ENCODE measurements at regions not wholly inside any gene's neighbourhood (a gene's known extent, or its start where the extent isn't known, plus 50 kb on each side); places are given as distances from the start of the nearest gene placed in this dataset.

DNA sequence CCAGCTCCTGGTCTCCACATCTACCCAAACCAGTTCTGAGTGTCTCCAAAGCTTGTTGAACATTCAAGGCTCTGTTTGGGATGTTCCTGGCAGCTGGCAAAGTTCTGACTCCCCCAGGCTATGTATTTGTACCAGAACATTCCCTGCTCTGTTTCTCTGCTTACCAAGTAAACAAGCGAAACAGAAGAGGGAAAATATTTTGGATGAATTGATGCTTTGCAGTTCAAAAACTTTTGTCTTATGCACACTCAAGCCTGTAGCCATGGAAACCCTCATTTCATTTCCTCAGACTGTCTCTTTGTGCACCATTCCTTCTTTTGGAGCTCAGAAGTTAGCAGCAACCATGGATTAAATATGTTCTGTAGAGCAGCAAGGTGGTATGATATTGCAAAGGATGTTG lies 145.8 kb downstream of the ACTL7B start:
- no peak for DNase-seq

DNA sequence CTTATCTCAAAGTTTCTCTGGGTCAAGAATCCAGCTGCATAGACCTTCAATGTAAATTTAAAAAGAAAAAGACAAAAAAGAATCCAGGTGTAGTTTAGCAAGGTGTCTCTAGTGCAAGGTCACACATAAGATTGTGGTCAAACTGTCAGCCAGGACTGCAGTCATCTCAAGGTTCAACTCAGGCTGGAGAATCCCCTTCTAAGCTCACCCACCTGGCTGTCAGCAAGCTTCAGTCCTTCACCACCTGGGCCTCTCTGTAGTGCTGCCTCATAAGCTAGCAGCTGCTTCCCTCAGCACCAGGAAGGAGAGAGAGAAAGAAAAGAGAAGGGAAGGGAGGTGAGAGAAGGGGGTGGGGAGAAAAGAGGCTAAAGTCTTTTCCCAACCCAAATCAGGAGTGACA lies 146.7 kb downstream of the ACTL7B start:
- DNase-seq, result no peak

DNA sequence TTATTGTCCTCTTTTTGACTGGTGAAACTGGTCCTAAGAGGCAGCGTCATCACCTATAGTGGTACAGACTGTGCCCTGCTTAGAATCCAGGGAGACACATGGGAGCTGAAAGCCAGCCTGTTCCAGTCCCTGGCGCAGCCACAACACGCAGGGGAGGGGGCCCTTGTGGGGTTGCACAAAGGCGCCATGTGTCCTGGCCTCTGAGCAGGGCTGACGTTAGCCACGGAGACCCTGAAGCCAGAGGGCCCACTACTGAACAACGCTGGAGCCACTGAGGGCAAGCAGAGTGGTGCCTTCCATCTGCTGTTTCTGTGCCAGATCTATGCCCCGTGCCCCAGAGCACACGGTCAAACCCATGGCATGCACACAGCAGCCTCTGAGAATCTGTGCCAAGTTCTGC lies 147.3 kb downstream of the ACTL7B start:
- DNase-seq, result no peak

DNA sequence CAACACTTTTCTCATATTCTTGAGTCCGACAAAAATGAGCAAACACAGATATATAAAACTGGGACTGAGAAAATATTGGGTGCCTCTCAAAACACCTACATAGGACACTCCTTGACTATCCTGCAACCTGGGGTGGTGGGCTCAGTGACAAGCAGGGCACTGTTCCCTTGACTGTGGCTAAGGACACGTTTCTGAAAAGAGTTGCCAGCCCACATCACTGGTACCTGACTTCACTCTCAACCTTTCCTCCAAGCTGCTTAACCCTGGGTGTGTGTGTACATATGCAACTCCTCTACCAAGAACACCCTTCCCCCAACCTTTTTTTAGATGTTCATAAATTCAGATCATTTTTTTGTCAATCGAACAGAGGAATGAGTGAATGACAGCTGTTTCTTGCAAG lies 148.7 kb downstream of the ACTL7B start:
- no peak for DNase-seq

DNA sequence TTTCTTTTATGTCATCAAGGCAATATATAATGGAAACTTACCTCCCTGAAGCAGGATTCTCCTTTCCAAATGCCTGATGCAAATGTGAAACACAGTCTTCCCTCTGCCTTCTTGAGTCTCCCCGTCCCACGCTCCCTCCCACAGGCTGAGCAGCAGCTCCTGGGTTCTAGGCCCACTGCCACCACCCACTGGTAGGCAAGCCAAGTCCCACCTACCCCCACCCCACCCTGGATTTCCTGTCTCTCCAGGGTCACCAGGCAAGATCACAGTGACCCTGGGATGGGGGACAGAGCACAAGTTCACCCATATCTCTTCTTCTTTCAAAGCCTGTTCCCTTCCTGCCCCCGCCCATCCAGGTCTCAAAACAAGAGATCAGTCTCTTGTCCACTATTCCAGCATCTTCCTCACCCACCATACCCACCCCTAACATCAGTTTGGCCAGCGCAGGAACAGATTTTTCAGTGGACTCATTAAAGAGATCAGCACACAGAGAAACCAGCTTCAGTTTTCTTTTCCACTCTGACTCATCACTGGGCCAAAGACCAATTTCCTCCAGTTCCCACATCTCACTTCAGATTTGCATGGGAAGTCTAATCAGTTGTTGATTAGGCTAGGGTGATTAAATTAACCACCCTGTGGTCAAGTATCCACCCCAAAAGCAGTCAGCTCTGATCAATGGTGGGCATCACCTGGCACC lies 151.5 kb downstream of the ACTL7B start:
- no peak for DNase-seq

DNA sequence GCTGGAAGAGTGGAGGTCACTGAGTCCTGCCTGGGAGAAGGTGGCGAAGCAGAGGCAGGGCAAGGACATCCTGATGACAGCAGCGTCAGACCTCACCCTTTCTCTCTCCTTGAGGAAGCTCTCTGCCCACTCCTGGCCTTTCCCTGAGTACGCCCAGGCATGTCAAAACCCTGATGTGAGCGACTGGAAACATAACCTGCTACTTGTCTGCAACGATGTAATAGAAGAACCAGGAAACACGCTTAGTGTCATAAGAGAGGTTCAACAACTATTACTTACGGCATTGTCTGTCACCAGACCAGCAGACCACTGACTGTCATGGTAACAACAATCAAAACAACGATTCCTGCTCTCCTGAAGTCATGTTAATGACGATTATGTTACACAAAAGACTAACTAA lies 152.4 kb downstream of the ACTL7B start:
- DNase-seq, result no peak

DNA sequence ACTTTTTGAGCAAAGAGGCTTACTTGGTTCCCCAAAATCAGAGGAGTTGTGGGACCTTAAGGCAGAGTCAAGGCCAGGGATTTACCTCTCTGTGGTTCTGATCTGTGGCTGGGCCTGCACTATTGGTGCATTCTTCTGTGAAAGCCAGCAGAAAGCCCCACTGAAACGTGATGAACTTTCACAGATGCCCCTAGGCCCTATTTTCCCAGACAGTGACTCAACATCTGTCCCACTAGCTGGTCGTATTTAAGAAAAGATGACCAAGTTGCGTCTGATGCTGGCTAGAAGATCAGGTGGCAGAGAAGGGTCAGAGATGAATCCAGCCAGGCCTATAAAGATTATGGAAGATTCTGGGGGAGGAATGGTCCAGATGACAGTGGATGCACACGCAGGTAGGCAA lies 153.1 kb downstream of the ACTL7B start:
- DNase-seq, result no peak

DNA sequence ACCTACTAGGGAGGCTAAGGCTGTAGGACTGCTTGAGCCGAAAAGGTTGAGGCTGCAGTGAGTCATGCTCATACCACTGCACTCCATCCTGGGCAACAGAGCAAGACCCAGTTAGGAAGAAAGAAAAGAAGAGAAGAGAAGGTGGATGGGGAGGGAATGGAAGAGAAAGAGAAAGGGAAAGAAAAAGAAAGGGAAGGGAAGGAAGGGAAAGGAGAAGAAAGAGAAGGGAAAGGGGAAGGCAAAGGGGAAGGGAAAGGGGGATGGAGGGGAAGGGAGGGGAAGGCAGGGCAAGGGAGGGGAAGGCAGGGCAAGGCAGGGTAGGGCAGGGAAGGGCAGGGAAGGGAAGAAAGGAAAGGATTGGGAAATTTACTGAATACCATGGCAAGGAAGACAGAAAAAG lies 157.0 kb downstream of the ACTL7B start:
- DNase-seq, result no peak

DNA sequence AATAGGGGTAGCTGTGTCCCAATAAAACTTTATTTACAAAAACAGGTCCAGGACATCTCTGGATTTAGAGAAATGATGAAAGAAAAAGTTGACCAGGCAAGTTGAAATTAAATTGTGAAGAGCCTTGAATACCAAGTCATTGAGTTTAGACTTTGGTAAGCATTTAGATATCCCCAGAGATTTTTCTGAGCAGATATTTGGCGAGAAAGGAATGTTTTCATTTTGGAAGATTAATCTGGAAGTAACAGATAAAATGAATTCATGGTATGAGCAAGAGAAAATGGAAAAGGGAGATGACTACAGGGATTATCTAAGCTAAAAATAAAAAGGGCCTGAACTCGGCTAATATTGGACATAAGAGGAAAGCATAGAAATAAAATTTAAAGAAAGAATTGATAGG lies 157.6 kb downstream of the ACTL7B start:
- DNase-seq, result no peak

DNA sequence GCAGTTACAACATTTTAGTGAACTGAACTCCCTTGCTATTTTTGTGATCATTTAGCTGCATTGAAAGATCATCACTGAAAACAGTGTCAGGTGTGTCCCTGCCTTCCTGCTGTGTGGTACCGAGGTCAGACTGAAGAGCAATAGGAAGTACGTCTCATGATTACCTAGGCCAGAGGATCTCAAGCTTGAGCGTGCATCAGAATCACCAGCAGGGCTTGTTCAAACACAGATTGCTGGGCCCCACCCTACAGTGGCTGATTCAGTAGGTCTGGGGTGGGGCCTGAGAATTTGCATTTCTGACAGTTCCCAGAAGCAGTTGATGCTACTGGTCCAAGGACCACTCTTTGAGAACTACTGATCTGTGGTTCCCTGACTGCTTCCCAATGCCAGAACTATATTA lies 159.6 kb downstream of the ACTL7B start:
- DNase-seq, result no peak

DNA sequence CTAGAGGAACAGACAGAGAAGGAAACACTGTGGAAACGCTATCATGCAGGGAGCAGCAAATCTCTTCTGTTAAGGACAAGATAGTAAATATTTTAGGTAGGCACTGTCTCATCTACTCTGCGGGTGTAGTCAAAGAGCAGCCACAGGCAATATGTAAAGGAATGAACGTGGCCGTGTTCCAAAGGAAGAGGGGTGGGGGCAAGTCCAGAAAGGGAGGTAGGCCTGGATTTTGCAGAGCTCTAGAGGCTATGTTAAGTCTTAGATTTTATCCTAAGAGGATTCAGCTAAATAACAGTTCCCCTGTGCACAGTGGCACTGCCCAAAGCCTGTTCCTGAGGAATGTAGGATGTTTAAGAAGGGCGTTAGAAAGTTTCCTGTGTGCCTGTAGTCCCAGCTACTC lies 161.6 kb downstream of the ACTL7B start:
- DNase-seq, result no peak

DNA sequence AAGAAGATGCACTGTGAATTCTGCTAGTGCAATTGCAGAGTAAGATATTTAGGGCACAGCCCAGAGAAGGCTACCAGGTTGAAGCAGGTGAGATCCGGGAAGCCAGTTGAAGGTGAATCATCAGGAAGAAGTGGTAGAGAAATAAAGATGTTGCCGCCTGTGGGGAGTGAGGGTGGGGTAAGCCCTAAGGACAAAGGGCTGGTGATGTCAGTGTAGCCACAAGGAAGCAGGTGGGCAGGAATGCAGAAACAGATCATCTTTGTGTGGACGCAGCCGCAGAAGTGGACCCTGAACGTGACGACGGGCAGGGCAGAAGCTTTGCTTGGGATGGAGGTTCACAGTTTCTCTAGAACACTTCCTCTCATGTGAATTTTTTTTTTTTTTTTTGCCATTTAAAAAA lies 164.2 kb downstream of the ACTL7B start:
- DNase-seq, result no peak

DNA sequence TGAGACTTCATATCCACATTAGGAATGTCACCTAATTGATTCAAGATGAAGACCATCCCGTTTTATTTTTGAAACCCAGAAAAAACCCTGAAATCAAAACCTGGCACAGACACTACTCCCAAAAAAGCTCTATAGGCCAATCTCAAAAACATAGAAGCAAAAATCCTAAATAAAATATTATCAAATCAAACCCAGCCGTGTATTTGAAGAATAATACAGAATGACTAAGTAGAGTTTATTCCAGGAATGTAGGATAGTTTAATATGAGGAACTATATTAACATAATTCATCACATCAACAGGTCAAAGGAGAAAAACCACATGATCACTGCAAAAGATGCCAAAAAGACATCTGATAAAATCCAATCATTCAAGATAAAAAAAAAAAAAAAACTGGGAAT lies 167.1 kb downstream of the ACTL7B start:
- DNase-seq, result no peak

DNA sequence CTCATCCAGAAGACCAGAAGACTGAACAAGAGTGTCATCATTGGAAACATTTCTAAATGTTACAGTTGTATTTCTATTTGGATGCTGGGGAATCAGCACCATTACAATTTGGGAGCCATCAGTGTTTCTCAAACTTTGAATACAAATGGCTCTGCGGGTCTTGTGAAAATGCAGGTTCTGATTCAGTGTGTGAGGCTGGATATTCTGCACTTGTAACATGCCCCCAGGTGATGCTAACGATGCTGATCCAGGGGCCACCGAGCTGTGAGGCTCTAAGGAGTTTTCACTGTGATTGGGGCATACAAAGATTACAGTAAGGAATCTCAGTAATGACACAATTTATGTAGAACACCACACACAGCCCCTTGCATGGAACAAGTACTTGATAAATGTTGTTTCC lies 167.7 kb downstream of the ACTL7B start:
- no peak for DNase-seq

DNA sequence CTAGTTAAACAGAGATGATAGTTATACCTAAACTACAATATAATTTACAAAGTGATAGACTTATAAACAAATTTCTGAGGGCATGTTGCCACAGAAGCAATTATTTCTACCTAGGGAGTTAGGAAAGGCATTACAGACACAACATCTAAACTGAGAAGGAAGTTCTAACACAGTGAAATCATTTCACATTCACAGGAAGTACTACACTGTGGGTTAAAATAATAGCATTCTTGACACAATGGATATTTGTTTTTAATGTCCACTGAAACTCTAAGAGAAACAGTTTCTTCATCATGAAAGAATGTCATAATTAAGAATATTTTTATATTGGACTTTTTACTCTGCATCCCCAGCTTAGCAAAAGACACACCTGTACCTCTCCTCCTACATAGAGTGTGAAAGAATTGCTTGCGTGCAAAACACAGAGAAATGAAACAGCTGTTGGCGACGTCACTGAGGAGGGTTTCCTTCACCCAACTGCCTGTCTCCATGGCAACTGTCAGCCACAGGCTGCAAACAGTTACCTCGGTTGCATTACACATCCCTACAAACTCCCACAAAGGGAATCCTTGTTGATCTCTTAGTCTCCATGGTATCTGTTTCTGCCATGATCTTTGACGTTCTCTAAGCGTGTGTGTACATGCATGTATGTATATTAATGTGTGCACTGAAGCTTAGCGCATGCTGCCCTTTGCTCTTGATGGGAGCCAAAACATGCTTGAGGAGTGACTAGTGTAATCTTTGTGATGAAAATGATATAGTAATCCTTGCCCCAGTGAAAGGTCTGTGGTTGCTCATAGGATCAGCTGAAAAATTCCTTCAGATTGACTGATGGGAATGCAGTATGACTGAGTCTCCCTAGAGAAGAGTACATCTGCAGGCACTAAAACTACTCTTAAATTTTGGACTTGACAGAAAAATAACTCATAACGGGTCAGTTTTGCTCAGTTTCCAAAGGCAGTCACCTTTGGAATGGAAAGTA lies 168.5 kb downstream of the ACTL7B start:
- DNase-seq, result no peak

DNA sequence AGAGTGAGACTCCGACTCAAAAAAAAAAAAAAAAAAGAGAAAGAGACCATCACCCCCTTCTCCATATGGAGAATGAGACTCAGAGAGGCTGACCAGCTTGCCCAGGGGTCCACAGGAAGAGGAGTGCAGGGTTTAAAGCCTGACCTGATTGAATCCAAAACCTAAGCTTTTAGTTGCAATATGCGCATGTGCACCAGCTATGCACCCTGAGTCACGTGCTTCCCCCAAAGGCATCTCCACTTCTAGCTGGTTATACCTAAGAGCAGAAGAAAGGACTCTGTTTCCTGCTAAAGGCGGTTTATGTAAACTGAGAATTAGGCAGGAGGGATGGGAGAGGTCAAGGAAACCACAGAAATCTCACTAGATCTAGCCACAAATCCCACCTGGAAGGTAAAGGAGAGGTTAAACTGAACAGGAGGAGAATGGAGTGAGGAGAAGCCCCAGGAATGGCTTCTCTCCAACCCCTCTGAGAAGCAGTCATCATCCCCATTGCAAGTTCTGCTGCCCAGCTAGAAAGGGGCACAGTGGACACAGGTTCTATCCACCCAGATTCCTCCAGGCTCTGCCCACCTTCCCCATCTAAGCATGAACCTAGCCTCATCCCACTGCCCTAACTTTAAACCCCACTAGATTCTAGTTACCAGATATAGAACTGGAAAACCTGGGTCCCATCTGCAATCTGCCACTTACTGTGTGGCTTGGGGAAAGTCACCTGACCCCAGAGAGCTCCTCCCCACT lies 171.3 kb downstream of the ACTL7B start:
- DNase-seq, result no peak

DNA sequence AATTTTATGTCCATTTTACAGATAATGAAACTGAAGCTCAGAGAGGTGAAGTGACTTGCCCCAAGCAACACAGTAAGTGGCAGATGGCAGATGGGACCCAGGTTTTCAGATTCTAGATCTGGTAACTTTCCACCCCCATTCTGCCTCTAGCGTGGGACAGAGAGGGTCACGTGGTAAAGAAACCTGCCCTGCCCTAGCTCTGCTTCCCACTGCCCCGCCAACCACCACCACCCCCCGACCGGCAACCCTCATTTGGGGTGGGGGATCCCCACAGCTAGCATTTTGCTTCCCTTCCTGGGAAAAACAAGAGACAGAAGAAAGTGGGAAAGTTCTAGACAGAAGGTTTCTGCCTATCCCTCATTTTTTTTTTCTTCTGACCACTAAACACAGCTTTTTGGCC lies 172.5 kb downstream of the ACTL7B start:
- no peak for DNase-seq

DNA sequence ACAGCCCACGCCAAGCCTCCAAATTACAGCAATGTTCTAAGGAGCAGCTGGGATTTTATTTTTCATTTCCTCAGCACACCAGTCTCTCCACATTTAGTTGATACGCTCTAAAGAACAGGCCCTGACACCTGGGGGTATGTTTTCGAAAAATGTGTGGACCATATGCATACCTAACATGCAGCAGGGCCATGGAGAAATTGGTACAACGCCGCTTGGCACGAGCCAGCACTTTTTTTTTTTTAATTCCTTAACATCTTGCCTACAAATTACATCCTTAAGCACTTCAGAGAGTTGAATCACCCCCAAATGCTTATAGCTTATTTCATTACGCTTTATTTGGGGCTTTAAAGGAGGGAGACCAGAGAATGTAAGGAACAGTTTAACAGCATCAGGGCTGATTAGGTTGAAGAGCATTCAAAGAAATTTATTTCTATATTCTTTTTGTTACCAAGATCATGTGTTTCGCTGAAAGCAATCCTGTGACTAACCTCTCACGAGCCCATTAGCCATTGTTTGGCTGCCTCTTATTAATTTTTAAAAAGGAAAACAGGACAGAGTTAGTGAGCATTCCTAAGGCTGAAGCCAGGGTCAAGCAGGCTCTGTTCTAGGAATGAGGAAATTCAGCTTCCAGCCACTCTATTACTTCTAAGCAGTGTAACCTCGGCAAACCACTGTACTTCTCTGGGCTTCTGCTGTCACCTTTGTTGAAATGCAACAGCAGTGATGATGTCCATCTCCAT lies 173.8 kb downstream of the ACTL7B start:
- no peak for DNase-seq

DNA sequence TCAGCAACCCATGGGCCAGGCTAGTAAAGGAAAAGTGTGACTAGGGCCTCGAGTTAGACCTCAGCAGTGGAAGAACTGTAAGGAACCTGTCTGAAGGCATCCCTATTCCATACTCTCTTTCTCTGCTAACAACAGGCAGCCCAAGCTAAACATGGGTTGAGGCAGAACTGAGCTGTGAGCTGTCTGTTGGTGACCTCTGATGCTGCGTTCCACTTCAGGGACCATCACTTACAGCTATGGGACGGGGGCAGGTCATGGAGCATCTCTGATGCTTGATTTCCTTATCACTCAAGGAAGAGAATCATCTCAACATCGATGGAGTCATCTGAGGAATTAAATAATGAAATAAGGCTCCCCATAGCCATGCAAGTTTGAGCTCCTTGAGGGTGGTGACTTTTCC lies 174.8 kb downstream of the ACTL7B start:
- DNase-seq, result no peak

DNA sequence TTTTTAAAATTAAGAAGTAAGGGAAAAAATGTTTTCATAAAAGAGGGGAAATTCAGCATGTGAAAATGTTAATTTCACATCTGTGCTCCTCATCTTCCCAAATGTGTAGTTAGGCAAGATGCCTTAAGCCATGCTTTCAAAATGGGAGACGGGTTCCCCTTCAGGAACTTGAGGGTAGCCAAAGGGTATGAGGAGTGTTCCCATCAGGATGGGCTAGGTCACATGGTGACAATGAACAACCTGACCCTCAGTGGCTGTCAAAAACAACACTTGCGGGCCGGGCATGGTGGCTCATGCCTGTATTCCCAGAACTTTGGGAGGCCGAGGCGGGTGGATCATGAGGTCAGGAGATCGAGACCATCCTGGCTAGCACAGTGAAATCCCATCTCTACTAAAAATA lies 178.0 kb downstream of the ACTL7B start:
- no peak for DNase-seq

DNA sequence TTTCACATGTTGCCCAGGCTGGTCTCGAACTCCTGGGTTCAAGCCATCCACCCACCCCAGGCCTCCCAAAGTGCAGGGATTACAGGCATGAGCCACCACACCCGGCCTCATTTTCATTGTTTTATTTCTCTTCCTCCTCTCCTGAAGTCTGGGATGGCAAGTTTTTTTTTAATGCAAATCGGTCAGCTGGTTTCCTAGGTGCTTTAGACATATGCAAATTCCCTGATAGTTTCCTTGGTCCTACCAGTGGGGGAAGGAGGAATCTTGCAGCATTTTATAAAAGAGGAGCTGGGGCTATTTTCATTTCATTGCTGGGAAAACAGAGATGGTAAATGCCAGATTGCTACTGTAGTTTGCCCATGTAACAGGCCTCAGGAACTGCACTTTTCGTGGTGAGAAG lies 179.4 kb downstream of the ACTL7B start:
- DNase-seq, result no peak

DNA sequence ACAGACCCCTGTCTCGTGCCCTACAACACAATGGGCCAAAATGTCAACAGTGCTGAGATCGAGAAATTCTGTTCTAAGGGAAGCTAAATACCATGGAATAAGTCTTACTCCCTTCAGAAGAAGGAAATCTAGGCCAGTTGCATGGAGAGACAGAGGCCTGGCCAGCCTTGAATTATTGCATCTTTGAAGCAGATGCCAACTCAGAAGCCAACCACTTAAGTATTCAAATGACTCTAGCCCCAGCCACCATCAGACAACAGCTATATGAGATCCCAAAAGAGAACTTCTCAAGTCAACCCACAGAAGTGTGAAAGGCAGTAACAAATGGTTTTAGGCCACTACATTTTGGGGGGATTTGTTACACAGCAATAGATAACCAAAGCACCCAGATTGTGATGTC lies 180.1 kb downstream of the ACTL7B start:
- DNase-seq, result no peak
